ENCODE measurements at regions not wholly inside any gene's neighbourhood (a gene's known extent, or its start where the extent isn't known, plus 50 kb on each side); places are given as distances from the start of the nearest gene placed in this dataset.
"Not testable (repeated sequence)": the region's sequence is repeated elsewhere in the genome, so short reads cannot be mapped to it uniquely, and the experiment has no call there.

GRCh38 chr11:109046284-109046992 lies 375.6 kb upstream of the C11orf87 start:
- DNase-seq = no peak

GRCh38 chr11:109048098-109048497 lies 373.9 kb upstream of the C11orf87 start:
- DNase-seq = no peak

- DNase-seq = no peak
Measured at GRCh38 chr11:109051200-109051599, 370.8 kb upstream of the C11orf87 start.

GRCh38 chr11:109059402-109059801 lies 362.6 kb upstream of the C11orf87 start:
- DNase-seq = no peak

- DNase-seq = no peak
Measured at GRCh38 chr11:109061394-109061793, 360.6 kb upstream of the C11orf87 start.

GRCh38 chr11:109062445-109062844 lies 359.5 kb upstream of the C11orf87 start:
- DNase-seq = no peak

- no peak for DNase-seq
Measured at GRCh38 chr11:109062871-109063270, 359.1 kb upstream of the C11orf87 start.

- not testable (repeated sequence) for DNase-seq
Measured at GRCh38 chr11:109064618-109065311, 357.2 kb upstream of the C11orf87 start.

- no peak for DNase-seq
Measured at GRCh38 chr11:109071262-109071661, 350.7 kb upstream of the C11orf87 start.

- DNase-seq = no peak
Measured at GRCh38 chr11:109071712-109072524, 350.1 kb upstream of the C11orf87 start.

GRCh38 chr11:109073032-109073822 lies 348.8 kb upstream of the C11orf87 start:
- DNase-seq = no peak

GRCh38 chr11:109075976-109076375 lies 346.0 kb upstream of the C11orf87 start:
- no peak for DNase-seq

- no peak for DNase-seq
Measured at GRCh38 chr11:109076870-109077269, 345.1 kb upstream of the C11orf87 start.

- DNase-seq = no peak
Measured at GRCh38 chr11:109077291-109077920, 344.6 kb upstream of the C11orf87 start.

- no peak for DNase-seq
Measured at GRCh38 chr11:109085708-109086373, 336.1 kb upstream of the C11orf87 start.

GRCh38 chr11:109086931-109087330 lies 335.1 kb upstream of the C11orf87 start:
- no peak for DNase-seq

GRCh38 chr11:109088086-109088485 lies 333.9 kb upstream of the C11orf87 start:
- no peak for DNase-seq

- DNase-seq = no peak
Measured at GRCh38 chr11:109089144-109089543, 332.8 kb upstream of the C11orf87 start.

- DNase-seq = no peak
Measured at GRCh38 chr11:109093354-109093753, 328.6 kb upstream of the C11orf87 start.

GRCh38 chr11:109096266-109096665 lies 325.7 kb upstream of the C11orf87 start:
- DNase-seq = no peak

GRCh38 chr11:109106151-109106906 lies 315.7 kb upstream of the C11orf87 start:
- no peak for DNase-seq
